AG04450 (cell line): ENCODE measurements at regions not wholly inside any gene's neighbourhood (a gene's known extent, or its start where the extent isn't known, plus 50 kb on each side); places are given as distances from the start of the nearest gene placed in this dataset.

Experiments used
- CTCF ChIA-PET: fragments of 300-600, 350-600 bp; formaldehyde crosslinking; extraction: SDS; loops from one replicate; lab custom pipeline; 2022; ENCODE audit warnings: antibody characterized with exemption, inconsistent platforms; lab: Charles Lee
- POLR2A ChIA-PET: fragments of 350-600 bp; formaldehyde crosslinking; extraction: SDS; loops from one replicate; lab custom pipeline; 2021; ENCODE audit warnings: antibody characterized with exemption, inconsistent platforms; lab: Yijun Ruan, JAX
- DNase-seq: peaks from one replicate; pipeline ENCODE4 v3.0.0-alpha.2; 2011; ENCODE audit warnings: low read depth, low spot score
- H3K27ac ChIP-seq: one replicate; pipeline ENCODE4 v1.5.1; 2012; ENCODE audit warnings: low read depth, low read length, control low read depth
- H3K27me3 ChIP-seq: one replicate; pipeline ENCODE4 v1.6.0; 2012; ENCODE audit warnings: low read length; ENCODE audit not compliant: control insufficient read depth, insufficient read depth
- H3K4me3 ChIP-seq: 2 replicates; pipeline ENCODE4 v1.5.1; 2011; ENCODE audit warnings: mild to moderate bottlenecking, low read depth, low read length, control low read depth
- H3K9me3 ChIP-seq: 2 replicates; pipeline ENCODE4 v1.5.1; 2012; ENCODE audit warnings: low read length; ENCODE audit not compliant: control insufficient read depth, insufficient read depth
- TF ChIP-seq, protein P1 (sequence below): IDR thresholded peaks from 2 replicates; pipeline ENCODE4 v1.5.1; 2011; ENCODE audit warnings: low read depth, low read length, control low read depth, inconsistent platforms

- Histone ChIP-seq H3K27ac (peak overlapping the region; percentile 34), H3K27me3 (no peaks in the 10 kb centered on the region), H3K9me3 (no peaks in the 10 kb centered on the region), H3K4me3 (no peak overlapping the region)
- ChIA-PET POLR2A (interaction anchor here (0.8 kb wide), 1 partner anchor 15 kb away, joined by 3 read pairs; no protein-coding TSS in a partner anchor), CTCF (no interaction called here)
- TF ChIP-seq, protein P1, sequence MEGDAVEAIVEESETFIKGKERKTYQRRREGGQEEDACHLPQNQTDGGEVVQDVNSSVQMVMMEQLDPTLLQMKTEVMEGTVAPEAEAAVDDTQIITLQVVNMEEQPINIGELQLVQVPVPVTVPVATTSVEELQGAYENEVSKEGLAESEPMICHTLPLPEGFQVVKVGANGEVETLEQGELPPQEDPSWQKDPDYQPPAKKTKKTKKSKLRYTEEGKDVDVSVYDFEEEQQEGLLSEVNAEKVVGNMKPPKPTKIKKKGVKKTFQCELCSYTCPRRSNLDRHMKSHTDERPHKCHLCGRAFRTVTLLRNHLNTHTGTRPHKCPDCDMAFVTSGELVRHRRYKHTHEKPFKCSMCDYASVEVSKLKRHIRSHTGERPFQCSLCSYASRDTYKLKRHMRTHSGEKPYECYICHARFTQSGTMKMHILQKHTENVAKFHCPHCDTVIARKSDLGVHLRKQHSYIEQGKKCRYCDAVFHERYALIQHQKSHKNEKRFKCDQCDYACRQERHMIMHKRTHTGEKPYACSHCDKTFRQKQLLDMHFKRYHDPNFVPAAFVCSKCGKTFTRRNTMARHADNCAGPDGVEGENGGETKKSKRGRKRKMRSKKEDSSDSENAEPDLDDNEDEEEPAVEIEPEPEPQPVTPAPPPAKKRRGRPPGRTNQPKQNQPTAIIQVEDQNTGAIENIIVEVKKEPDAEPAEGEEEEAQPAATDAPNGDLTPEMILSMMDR = no peak
- DNase-seq = no peak
Measured at GRCh38 chr14:61226015-61226654, 55.0 kb downstream of the TMEM30B start.

GRCh38 chr14:61225344-61225743, 55.8 kb downstream of the TMEM30B start:
- Histone ChIP-seq H3K9me3 (no peaks in the 10 kb centered on the region), H3K4me3 (no peak overlapping the region), H3K27ac (no peak overlapping the region), H3K27me3 (no peaks in the 10 kb centered on the region)
- CTCF ChIA-PET = no interaction called here
- TF ChIP-seq, protein P1 = no peak
- POLR2A ChIA-PET = interaction anchor here (0.7 to 0.8 kb wide), 2 partner anchors 14 to 34 kb away, joined by 3 read pairs; no protein-coding TSS in a partner anchor
- no peak for DNase-seq

GRCh38 chr14:61223552-61223951, 57.6 kb downstream of the TMEM30B start:
- Histone ChIP-seq H3K9me3 (no peaks in the 10 kb centered on the region), H3K27me3 (no peaks in the 10 kb centered on the region), H3K27ac (no peak overlapping the region), H3K4me3 (no peak overlapping the region)
- TF ChIP-seq, protein P1 = no peak
- POLR2A ChIA-PET = no interaction called here
- CTCF ChIA-PET = no interaction called here
- DNase-seq = no peak

GRCh38 chr14:61222388-61222787, 58.8 kb downstream of the TMEM30B start:
- TF ChIP-seq, protein P1 = no peak
- H3K4me3 ChIP-seq = no peak overlapping the region
- ChIA-PET POLR2A (no interaction called here), CTCF (interaction anchor here (0.6 kb wide), 1 partner anchor 587 kb away, joined by 4 read pairs; no protein-coding TSS in a partner anchor)
- no peaks in the 10 kb centered on the region for H3K27me3 ChIP-seq
- DNase-seq = no peak
- no peak overlapping the region for H3K27ac ChIP-seq
- H3K9me3 ChIP-seq = no peaks in the 10 kb centered on the region

DNA sequence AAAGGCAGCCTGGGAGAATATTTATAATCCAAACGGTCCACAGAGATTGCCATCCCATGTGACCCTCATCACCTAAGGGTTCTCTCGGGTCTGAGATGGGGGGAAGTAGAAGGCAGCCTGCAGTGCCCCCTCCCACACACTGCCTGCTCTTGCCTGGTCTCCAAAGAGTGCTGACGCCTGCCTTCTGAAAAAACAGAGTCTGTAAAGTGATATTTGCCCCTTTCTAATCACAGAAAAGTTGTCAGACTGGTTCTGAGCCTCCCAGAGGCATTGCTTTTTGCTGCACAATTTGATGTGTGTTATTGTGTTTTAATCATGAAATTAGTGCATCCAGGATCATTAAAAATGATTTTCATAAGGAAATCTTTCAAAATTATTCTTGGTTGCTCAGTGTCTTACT, 59.2 kb downstream of the TMEM30B start:
- no peak for DNase-seq
- Histone ChIP-seq H3K27me3 (no peaks in the 10 kb centered on the region), H3K4me3 (no peak overlapping the region), H3K9me3 (no peaks in the 10 kb centered on the region), H3K27ac (no peak overlapping the region)
- TF ChIP-seq, protein P1 = no peak
- ChIA-PET POLR2A (no interaction called here), CTCF (no interaction called here)
